HFFc6 (cell line): ENCODE measurements at regions not wholly inside any gene's neighbourhood (a gene's known extent, or its start where the extent isn't known, plus 50 kb on each side); places are given as distances from the start of the nearest gene placed in this dataset.

ENCODE experiments used
- DNase-seq: peaks from one replicate; pipeline ENCODE4 v3.0.0-alpha.2; 2018
- H3K27ac Mint-ChIP-seq: 2 replicates; pipeline ENCODE4 v1.8.0; 2020; ENCODE audit warnings: mild to moderate bottlenecking, mixed read lengths
- H3K27me3 Mint-ChIP-seq: 2 replicates; pipeline ENCODE4 v1.8.0; 2021; ENCODE audit warnings: mild to moderate bottlenecking, moderate library complexity, mixed read lengths; ENCODE audit not compliant: insufficient read depth
- H3K36me3 Mint-ChIP-seq: 2 replicates; pipeline ENCODE4 v1.8.0; 2021; ENCODE audit warnings: low read depth, mixed read lengths
- H3K4me1 Mint-ChIP-seq: 2 replicates; pipeline ENCODE4 v1.8.0; 2020; ENCODE audit warnings: low read depth, mixed read lengths
- H3K4me3 Mint-ChIP-seq: 2 replicates; pipeline ENCODE4 v1.8.0; 2020; ENCODE audit warnings: mild to moderate bottlenecking, moderate library complexity, mixed read lengths
- H3K9me3 Mint-ChIP-seq: 2 replicates; pipeline ENCODE4 v1.8.0; 2020; ENCODE audit warnings: mild to moderate bottlenecking, mixed read lengths
- TF ChIP-seq, protein P1 (sequence below): fragments of 200-600 bp; sonication (generic); IDR thresholded peaks from 2 replicates; pipeline ENCODE4 v1.5.0; 2021; ENCODE audit warnings: antibody characterized with exemption, mild to moderate bottlenecking

DNA sequence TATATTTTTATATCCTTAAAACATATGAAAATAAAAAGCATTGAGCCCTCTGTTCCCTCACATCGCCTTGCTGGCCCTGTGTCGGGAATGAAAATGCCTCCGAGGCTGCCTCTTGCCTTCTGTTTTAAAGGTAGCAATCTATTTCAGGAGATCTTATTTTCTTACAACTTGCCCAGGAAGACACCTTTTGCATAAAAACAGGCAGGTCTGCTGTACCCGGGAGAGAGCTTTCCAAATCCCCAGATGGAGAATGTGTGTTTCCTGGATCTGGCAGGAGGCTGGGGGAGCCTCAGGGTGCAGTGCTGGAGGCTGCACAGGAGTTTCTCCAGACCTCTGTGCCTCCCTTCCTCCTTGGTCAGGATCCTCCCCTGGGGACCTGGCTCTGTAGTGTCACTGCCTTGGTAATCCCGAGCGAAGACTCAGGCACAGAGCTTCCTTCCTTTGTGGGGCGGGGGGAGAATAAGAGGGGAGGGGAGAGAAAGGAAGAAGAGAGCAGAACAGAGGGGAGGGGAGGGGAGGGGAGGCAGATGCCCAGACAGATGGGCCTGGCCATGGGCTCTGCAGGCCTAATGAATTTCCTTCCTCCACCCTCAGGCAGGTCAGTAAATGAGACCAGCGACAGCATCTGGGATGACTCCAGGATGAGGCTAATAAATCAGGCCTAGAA, 104.0 kb upstream of the BOD1 start:
- peaks cover 6% of the 10 kb centered on the region for H3K4me1 Mint-ChIP-seq
- no peak overlapping the region for H3K4me3 Mint-ChIP-seq
- no peak overlapping the region for H3K27ac Mint-ChIP-seq
- no peaks in the 10 kb centered on the region for H3K36me3 Mint-ChIP-seq
- H3K9me3 Mint-ChIP-seq: no peaks in the 10 kb centered on the region; the same call in 1 of the 2 replicates
- DNase-seq: no peak
- TF ChIP-seq, protein P1, sequence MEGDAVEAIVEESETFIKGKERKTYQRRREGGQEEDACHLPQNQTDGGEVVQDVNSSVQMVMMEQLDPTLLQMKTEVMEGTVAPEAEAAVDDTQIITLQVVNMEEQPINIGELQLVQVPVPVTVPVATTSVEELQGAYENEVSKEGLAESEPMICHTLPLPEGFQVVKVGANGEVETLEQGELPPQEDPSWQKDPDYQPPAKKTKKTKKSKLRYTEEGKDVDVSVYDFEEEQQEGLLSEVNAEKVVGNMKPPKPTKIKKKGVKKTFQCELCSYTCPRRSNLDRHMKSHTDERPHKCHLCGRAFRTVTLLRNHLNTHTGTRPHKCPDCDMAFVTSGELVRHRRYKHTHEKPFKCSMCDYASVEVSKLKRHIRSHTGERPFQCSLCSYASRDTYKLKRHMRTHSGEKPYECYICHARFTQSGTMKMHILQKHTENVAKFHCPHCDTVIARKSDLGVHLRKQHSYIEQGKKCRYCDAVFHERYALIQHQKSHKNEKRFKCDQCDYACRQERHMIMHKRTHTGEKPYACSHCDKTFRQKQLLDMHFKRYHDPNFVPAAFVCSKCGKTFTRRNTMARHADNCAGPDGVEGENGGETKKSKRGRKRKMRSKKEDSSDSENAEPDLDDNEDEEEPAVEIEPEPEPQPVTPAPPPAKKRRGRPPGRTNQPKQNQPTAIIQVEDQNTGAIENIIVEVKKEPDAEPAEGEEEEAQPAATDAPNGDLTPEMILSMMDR: no peak
- peaks cover 7% of the 10 kb centered on the region for H3K27me3 Mint-ChIP-seq

DNA sequence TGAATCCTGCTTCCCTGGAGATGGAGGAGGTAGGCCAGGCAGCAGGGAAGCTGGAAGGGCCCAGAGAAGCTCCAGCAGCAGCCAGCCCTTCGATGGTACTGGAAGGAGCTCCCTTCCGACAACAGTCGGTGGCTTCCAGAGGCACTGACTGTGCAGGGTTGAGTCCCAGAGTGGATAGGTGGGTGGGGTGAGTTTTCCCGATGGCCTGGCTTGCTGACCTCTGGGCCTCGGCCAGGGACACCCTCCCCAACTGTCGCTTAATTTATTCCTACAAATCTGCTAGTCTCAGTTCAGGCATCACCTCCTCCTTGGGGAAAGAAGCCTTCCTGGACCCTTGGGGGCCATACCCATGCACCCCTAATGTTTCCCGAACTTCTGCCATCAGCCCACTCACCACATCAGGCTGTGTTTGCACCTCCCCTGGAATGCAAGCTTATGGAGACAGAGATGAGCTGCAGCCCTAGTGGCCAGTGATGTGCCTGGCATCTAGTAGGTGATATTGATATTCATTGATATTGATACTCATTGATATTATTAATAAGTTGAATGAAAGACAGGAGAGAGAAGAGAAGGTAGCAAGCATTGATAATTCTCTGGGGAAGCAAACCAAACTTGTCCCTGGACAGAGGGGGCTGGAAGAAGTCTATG, 104.6 kb upstream of the BOD1 start:
- Mint-ChIP-seq H3K36me3 (no peaks in the 10 kb centered on the region; the same call in 1 of the 2 replicates), H3K9me3 (peaks cover 5% of the 10 kb centered on the region), H3K27ac (no peak overlapping the region), H3K4me1 (no peaks in the 10 kb centered on the region), H3K27me3 (peaks cover 10% of the 10 kb centered on the region), H3K4me3 (no peak overlapping the region)
- DNase-seq: no peak
- TF ChIP-seq, protein P1: peak; percentile 39; the same call in 1 of the 2 replicates

DNA sequence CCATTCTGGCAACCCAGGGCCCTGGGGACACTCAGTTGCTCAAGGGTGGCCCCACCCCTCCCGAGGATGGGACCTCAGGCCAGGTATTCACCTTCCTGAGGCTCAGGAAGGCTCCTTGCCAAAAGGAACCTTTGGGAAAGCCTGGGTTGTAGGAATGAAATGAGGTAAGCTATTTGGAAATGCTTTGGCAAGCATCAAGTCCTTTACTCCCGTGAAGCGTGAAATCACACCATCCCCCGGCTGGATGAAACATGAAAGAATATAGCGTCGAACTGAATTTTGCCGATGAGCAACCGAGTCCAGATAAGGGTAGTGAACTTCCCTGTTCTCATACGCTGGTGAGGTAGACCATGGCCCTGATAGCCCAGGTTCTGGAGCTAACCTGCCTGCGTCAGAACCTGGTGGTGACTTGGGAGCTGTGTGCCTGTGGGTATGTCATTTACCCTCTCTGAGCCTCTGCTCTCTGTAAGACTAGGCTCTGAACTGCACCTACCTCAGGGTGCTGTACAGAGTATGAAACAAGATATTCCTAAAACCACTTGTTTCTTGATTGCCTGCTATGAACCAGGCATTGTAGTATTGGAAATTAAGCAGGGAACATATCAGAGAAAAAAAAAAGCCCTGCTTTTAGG, 105.3 kb upstream of the BOD1 start:
- Mint-ChIP-seq H3K4me3 (no peak overlapping the region), H3K4me1 (no peaks in the 10 kb centered on the region), H3K27ac (no peak overlapping the region), H3K36me3 (no peaks in the 10 kb centered on the region; the same call in 1 of the 2 replicates), H3K9me3 (peaks cover 5% of the 10 kb centered on the region), H3K27me3 (peaks cover 10% of the 10 kb centered on the region)
- TF ChIP-seq, protein P1: no peak
- DNase-seq: no peak

DNA sequence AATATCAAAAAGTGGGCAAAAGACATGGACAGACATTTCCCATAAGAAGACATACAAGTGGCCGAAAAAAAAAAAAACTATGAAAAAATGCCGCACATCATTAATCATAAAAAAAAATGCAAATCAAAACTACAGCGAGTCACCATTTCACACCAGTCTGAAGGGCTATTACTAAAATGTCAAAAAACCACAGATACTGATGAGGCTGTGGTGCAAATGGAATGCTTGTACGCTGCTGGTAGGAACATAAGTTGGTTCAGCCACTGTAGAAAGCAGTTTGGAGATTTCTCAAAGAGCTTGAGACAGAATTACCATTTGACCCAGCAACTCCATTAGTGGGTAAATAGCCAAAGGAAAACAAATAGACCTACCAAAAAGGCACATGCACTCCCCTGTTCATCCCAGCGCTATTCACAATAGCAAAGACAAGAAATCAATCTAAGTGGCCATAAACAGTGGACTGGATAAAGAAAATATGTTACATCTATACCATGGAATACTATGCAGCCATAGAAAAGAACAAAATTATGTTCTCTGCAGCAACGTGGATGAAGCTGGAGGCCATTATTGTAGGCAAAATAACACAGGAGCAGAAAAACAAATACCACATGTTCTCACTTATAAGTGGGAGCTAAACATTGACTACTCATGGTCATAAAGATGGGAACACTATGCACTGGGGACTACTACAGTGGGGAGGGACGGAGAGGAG, 110.6 kb upstream of the BOD1 start:
- Mint-ChIP-seq H3K27ac (no peak overlapping the region), H3K36me3 (no peaks in the 10 kb centered on the region; the same call in 1 of the 2 replicates), H3K27me3 (peaks cover 19% of the 10 kb centered on the region), H3K4me3 (no peak overlapping the region), H3K9me3 (peaks cover 5% of the 10 kb centered on the region), H3K4me1 (no peaks in the 10 kb centered on the region)
- TF ChIP-seq, protein P1: no peak
- no peak for DNase-seq

DNA sequence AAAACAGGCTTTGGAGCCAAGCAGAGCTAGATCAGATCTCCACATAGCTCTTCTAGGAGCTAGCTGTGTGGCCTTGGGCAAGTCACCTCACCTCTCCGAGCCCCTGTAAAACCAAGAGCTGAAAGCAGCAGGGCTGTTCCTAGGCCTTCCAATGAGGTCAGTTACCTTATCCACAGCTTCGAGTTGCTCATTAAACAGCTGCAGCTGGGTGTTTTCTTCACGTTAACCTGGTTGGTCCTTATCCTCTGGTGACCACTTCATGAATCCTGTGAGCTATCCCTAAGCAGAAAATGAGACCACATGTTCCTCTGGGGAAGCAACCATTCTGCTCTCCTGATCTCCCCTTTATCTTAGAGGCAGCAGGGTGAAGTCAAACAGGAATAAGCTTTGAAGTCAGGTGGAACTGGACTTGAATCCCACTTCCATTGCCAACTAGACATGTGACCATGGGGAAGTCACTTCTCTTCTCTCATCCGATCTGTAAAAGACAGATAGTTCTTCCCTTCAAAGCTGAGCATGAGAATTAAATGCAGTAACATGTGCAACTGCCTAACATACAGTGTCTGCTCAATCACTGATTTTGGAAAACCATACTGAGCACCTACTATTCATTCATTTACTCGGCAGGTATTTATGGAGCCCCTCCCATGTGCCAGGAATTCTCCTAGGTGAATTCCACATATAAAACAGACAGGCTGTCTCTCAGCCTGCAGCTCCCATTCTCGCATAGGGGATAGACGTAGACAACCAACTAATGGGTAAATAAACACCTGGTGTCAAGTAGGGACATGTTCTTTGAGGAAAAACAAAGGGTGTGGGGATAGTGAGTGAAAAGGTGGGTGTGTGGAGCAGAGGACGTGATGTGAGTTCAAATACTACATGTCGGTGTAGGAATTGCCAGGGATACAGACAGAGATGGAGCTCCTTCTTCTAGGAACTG, 111.7 kb upstream of the BOD1 start:
- Mint-ChIP-seq H3K4me3 (no peak overlapping the region), H3K9me3 (peaks cover 5% of the 10 kb centered on the region), H3K27me3 (peaks cover 12% of the 10 kb centered on the region), H3K27ac (no peak overlapping the region), H3K36me3 (no peaks in the 10 kb centered on the region; the same call in 1 of the 2 replicates), H3K4me1 (no peaks in the 10 kb centered on the region)
- DNase-seq: no peak
- TF ChIP-seq, protein P1: no peak
